ENCODE measurements at regions not wholly inside any gene's neighbourhood (a gene's known extent, or its start where the extent isn't known, plus 50 kb on each side); places are given as distances from the start of the nearest gene placed in this dataset.

DNA sequence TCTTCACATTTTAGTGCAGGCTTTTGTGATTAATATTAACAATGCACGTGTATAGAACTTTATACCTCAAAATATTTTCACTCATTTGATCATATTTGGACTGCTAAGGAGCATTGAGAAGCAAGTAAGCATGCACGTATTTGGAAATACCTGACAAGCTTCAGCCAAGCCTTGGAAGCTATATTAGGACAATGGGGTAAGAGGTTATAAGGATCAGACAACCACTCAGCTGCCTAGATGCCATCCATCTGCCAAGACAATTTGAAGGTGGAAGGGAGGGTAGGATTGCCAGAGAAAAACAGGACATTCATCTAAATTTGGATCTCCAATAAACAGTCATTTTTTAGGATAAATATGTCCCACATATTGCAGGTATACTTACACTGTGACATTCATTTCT is 394.9 kb upstream of the CFAP20DC start:
- TF ChIP-seq GATA2 (IDR thresholded peaks at IDR 0.05; ENCODE audit: low read depth, low read length) (no peak), GATA3 (IDR thresholded peaks at IDR 0.05; ENCODE audit: low read depth, low read length) (no peak)

All from SH-SY5Y (cell line).